Heart left ventricle (tissue), 16 donors: ENCODE measurements at regions not wholly inside any gene's neighbourhood (a gene's known extent, or its start where the extent isn't known, plus 50 kb on each side); places are given as distances from the start of the nearest gene placed in this dataset.

Experiments used
- ATAC-seq, 4 donors: fragments of 200-7000 bp; cut with Tn5 transposase; one replicate each; pipeline ENCODE4 v1.9.1; 2020 to 2022; ENCODE audit warnings: moderate library complexity in 4 of 4, mild to moderate bottlenecking in 3 of 4, moderate number of reproducible peaks in 1 of 4
- DNase-seq, 5 donors: peaks; one replicate each; pipeline ENCODE4 v3.0.0-alpha.2; 2020
- H3K27ac ChIP-seq, 12 donors: fragments of 200-600 bp; sonication (generic) in 4 of 12; one replicate each; pipeline versions ENCODE4 v1.5.0 to v1.8.0; 2016 to 2022; ENCODE audit warnings: mild to moderate bottlenecking in 2 of 12
- H3K27me3 ChIP-seq, 9 donors: fragments of 200-600 bp; sonication (generic) in 2 of 9; one replicate each; pipeline versions ENCODE4 v1.5.1 to v1.8.0; 2016 to 2022; ENCODE audit warnings: mild to moderate bottlenecking in 3 of 9
- H3K36me3 ChIP-seq, 9 donors: fragments of 200-600 bp; sonication (generic) in 2 of 9; one replicate each; pipeline versions ENCODE4 v1.5.0 to v1.8.0; 2018 to 2022; ENCODE audit warnings: mild to moderate bottlenecking in 2 of 9
- H3K4me1 ChIP-seq, 12 donors: fragments of 200-600 bp; sonication (generic) in 4 of 12; one replicate each; pipeline versions ENCODE4 v1.5.0 to v1.8.0; 2016 to 2022; ENCODE audit warnings: mild to moderate bottlenecking in 3 of 12
- H3K4me3 ChIP-seq, 12 donors: fragments of 200-600 bp; sonication (generic) in 4 of 12; one replicate each; pipeline versions ENCODE4 v1.5.0 to v1.8.0; 2017 to 2022; ENCODE audit warnings: mild to moderate bottlenecking in 9 of 12, moderate library complexity in 4 of 12
- H3K9me3 ChIP-seq, 12 donors: fragments of 200-600 bp; sonication (generic) in 4 of 12; one replicate each; pipeline versions ENCODE4 v1.5.0 to v1.8.0; 2016 to 2022; ENCODE audit warnings: mild to moderate bottlenecking in 1 of 12
- CTCF ChIP-seq, 12 donors: fragments of 200-600 bp; sonication (generic) in 4 of 12; IDR thresholded peaks; one replicate each; pipeline versions ENCODE4 v1.5.0 to v1.8.0; 2018 to 2022; ENCODE audit warnings: antibody characterized with exemption in 12 of 12, mild to moderate bottlenecking in 5 of 12
- POLR2A ChIP-seq, 2 donors: fragments of 450-650 bp; IDR thresholded peaks; one replicate each; pipeline ENCODE4 v1.6.1; 2017; ENCODE audit warnings: antibody characterized with exemption in 2 of 2, mild to moderate bottlenecking in 2 of 2, moderate library complexity in 2 of 2
- WGBS, 4 donors: extraction: QIAGEN DNeasy Blood & Tissue Kit in 2 of 4; methylation state at CpG; one replicate each; pipeline versions ENCODE4 v1.1.5 to v1.1.7; 2013 to 2018; 5-methylcytosine and 5-hydroxymethylcytosine counted together
- intact Hi-C, 10 donors: fragments of 100-400 bp; cut with DNase I; formaldehyde crosslinking; loops; one replicate each; pipeline versions ENCODE4 v1.11.1 to v1.14.2; 2022
- donor health status: ischemic (EF 13 %, LVEDD 7.1; RV severe dilation, severe dysfunction).
- donor health status: healthy with polysubstance abuse.
- donor health status: DM: no; HTN: yes; CAD: no.
- donor health status: DM: no; HTN: no; CAD: no.
- donor health status: ischemic (EF 25% LVEDD 6.9; RV normal size, moderate dysfunction).
- donor health status: ischemic (EF 25% LVEDD 5.7; RV mildly dilated, moderate dysfunction).
- donor health status: healthy.
- donor health status: DM: yes; HTN: yes; CAD: no.
- donor health status: ischemic (EF 35%, LVEDD 5.7; RV mildly dilated, moderate dysfunction).
- donor health status: nonischemic (EF 11% LVEDD 7.7; RV severe dilation, severe dysfunction).
- donor health status: DM: yes; HTN: yes; CAD: no.
- donor health status: PGD.
- donor health status: ischemic (EF 29% LVEDD 5.4; RV normal size, mild dysfunction).
- donor health status: nonischemic (EF 23%, LVEDD 6.1; RV moderate dilation, normal function).

DNA sequence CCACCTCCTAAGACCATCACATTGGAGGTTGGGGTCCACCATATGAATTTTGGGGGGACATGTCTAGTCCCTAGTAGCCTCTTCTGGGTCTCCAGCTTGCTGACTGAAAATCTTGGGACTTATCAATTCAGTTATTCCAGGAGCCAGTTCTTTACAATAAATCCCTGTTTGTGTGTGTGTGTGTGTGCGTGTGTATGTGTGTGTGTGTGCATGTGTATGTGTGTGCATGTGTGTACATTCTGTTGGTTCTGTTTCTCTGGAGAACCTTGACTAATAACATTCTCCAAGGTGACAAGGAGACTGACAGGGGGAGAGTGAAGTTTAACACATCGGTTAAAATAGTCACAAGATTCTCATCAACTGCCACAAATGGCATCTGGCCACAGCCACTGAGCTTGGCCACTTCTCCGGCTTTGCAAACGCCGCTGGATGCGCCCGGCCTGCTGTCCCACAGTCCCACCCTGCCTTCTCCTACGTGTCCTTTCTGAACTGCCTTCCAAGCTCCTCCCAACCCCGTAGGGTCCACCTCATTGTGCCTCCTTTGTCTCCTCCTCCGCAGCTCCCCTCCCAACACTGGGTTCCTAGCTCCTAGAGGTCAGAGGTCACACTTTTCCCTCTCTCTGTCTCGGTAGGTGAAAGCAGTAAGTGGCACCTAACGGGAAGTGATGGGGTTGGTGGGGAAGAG lies 88.1 kb upstream of the DIO3 start:
- Histone ChIP-seq H3K27me3 (peaks cover 0 to 24% (median 5%) of the 10 kb centered on the region in 9 donors), H3K36me3 (no peaks in the 10 kb centered on the region), H3K27ac (no peak overlapping the region), H3K4me3 (no peak overlapping the region), H3K4me1 (peaks cover 0 to 3% (median 0%) of the 10 kb centered on the region in 12 donors), H3K9me3 (no peaks in the 10 kb centered on the region)
- intact Hi-C loops, result no loop called here
- TF ChIP-seq POLR2A (IDR thresholded peaks at IDR 0.05) (no peak), CTCF (IDR thresholded peaks at IDR 0.05) (no peak)
- DNase-seq, result no peak
- no peak for ATAC-seq
- 77 to 84% (median 81%) methylated on average over 12 of the region's 12 CpGs for WGBS, 4 donors

DNA sequence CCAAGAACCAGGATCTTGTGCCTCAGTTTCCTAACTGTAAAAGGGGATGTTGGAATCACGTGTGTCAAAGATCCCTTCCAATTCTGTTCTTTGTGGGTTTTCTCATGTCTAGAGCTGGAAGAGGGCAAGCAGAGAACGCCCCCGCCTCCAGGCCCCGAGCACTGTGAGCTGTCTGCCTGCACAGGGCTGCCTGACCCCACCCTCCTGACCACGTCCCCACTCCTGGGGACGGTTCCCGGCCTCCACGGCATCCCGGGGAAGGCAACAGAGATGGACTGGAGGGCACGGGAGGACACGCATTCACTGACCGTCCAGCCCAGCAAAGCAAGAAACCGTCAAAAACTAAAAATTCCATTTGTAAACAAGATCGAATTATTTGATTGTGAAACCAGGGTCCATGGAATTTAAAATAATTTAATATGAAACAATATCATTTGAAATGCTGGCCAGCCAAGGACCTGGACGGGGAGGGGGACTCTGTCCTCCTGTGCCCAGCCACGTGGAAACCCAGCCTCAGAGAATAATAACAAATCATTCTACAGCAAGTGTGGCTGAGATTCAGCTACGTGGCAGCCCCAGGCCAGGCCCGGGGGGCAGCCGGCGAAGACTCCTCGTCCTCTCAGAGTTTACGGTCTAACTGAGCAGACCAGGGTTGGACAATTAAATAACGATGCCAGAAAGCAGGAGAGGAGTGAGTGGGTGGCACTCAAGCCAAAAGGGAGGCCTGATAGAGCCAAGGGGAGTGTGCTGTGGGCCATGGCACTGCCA lies 87.3 kb upstream of the DIO3 start:
- DNase-seq, result no peak
- H3K27me3 ChIP-seq, result peaks cover 0 to 24% (median 5%) of the 10 kb centered on the region in 9 donors
- WGBS, 4 donors, result 83 to 88% (median 84%) methylated on average over 23 of the region's 23 CpGs
- H3K27ac ChIP-seq, result no peak overlapping the region
- no peaks in the 10 kb centered on the region for H3K36me3 ChIP-seq
- no peak for ATAC-seq
- intact Hi-C loops, result no loop called here
- H3K9me3 ChIP-seq, result no peaks in the 10 kb centered on the region
- peaks cover 0 to 3% (median 0%) of the 10 kb centered on the region in 12 donors for H3K4me1 ChIP-seq
- no peak for TF ChIP-seq CTCF (IDR thresholded peaks at IDR 0.05)
- TF ChIP-seq POLR2A (IDR thresholded peaks at IDR 0.05), result no peak
- H3K4me3 ChIP-seq, result no peak overlapping the region

GRCh38 chr14:101474563-101475455 lies 86.5 kb upstream of the DIO3 start:
- intact Hi-C loops, result no loop called here
- H3K4me3 ChIP-seq, result no peak overlapping the region
- DNase-seq, result no peak
- H3K4me1 ChIP-seq, result peaks cover 0 to 3% (median 0%) of the 10 kb centered on the region in 12 donors
- no peaks in the 10 kb centered on the region for H3K36me3 ChIP-seq
- no peak overlapping the region for H3K27ac ChIP-seq
- H3K9me3 ChIP-seq, result no peaks in the 10 kb centered on the region
- ATAC-seq, result no peak
- no peak for TF ChIP-seq CTCF (IDR thresholded peaks at IDR 0.05)
- no peak for TF ChIP-seq POLR2A (IDR thresholded peaks at IDR 0.05)
- peaks cover 0 to 24% (median 5%) of the 10 kb centered on the region in 9 donors for H3K27me3 ChIP-seq
- 71 to 88% (median 80%) methylated on average over 15 to 19 of the region's 19 CpGs for WGBS, 4 donors
